MCF 10A (cell line): ENCODE measurements at regions not wholly inside any gene's neighbourhood (a gene's known extent, or its start where the extent isn't known, plus 50 kb on each side); places are given as distances from the start of the nearest gene placed in this dataset.

Experiments used
- BruUV-seq: library from RNA; stranded (reverse); fragments of 400-500 nt; replicated peaks from 2 replicates; lab custom pipeline; 2021; lab: Mats Ljungman, UMichigan
- CTCF ChIA-PET: fragments of 300-600 bp; sonication (Branson Sonifier 250); formaldehyde crosslinking; extraction: SDS; loops from one replicate; lab custom pipeline; 2021; ENCODE audit warnings: antibody characterized with exemption, inconsistent platforms; lab: Yijun Ruan, JAX
- POLR2A ChIA-PET: fragments of 300-600, 350-650 bp; sonication (Branson Sonifier 250); formaldehyde crosslinking; extraction: SDS; loops from one replicate; lab custom pipeline; 2020; ENCODE audit warnings: antibody characterized with exemption, inconsistent platforms; lab: Yijun Ruan, JAX
- DNase-seq: peaks from one replicate; pipeline ENCODE4 v3.0.0-alpha.2; 2018; ENCODE audit not compliant: unreplicated experiment
- H3K27ac Mint-ChIP-seq: one replicate; pipeline ENCODE4 v1.8.0; 2022; ENCODE audit warnings: mild to moderate bottlenecking, low read depth, mixed read lengths; ENCODE audit not compliant: unreplicated experiment
- H3K27me3 Mint-ChIP-seq: one replicate; pipeline ENCODE4 v1.8.0; 2022; ENCODE audit warnings: mixed read lengths; ENCODE audit not compliant: insufficient read depth, unreplicated experiment
- H3K36me3 Mint-ChIP-seq: one replicate; pipeline ENCODE4 v1.8.0; 2022; ENCODE audit warnings: mild to moderate bottlenecking, moderate library complexity, mixed read lengths; ENCODE audit not compliant: insufficient read depth, unreplicated experiment
- H3K4me1 Mint-ChIP-seq: one replicate; pipeline ENCODE4 v1.8.0; 2022; ENCODE audit warnings: mixed read lengths; ENCODE audit not compliant: insufficient read depth, unreplicated experiment
- H3K4me3 Mint-ChIP-seq: one replicate; pipeline ENCODE4 v1.8.0; 2022; ENCODE audit warnings: mild to moderate bottlenecking, moderate library complexity, mixed read lengths; ENCODE audit not compliant: unreplicated experiment
- H3K9me3 Mint-ChIP-seq: one replicate; pipeline ENCODE4 v1.8.0; 2022; ENCODE audit warnings: mixed read lengths; ENCODE audit not compliant: unreplicated experiment
- intact Hi-C: fragments of 100-400 bp; cut with micrococcal nuclease; formaldehyde crosslinking; loops from 2 replicates; pipeline ENCODE4 v1.14.1; 2022
- TF ChIP-seq, protein P1 (sequence below): fragments of 200-600 bp; IDR thresholded peaks from one replicate; pipeline ENCODE4 v1.8.0; 2022; ENCODE audit warnings: antibody characterized with exemption, mild to moderate bottlenecking; ENCODE audit not compliant: unreplicated experiment

DNA sequence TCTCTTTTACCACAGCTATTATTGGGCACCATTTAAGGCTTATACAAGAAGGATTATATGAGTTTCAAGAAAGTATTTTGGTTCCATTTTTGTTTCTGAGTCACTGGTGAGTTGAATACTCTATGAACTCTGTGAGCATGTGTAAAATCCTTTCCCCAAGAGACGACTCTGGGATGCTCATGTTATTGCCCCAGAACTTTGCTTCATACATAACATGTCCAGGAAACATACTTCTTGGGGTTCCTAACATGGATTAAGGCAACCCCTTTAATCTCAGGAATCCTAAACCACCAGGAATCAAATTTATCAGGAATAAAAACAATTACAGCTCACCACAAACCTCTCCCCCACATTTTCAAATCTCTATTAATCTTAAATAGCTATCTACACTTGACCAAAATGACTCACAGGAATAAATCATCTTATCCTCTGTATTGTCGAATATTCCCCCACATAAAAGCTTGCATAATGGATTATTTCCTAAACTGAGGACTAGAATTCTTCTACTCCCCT is 117.5 kb upstream of the COL21A1 start:
- DNase-seq = peak; percentile 18
- Mint-ChIP-seq H3K9me3 (no peaks in the 10 kb centered on the region), H3K27me3 (no peaks in the 10 kb centered on the region), H3K36me3 (no peaks in the 10 kb centered on the region), H3K27ac (no peak overlapping the region), H3K4me3 (no peak overlapping the region), H3K4me1 (peaks cover 10% of the 10 kb centered on the region)
- intact Hi-C loops = no loop called here
- no TSS peak for BruUV-seq
- CTCF ChIA-PET = interaction anchor here (1.1 to 1.3 kb wide), 3 partner anchors 82 to 146 kb away, joined by 3 to 4 read pairs (median 4); no protein-coding TSS in a partner anchor
- POLR2A ChIA-PET = interaction anchor here (1.5 to 1.7 kb wide), 2 partner anchors 14 to 177 kb away, joined by 3 to 6 read pairs; no protein-coding TSS in a partner anchor
- TF ChIP-seq, protein P1, sequence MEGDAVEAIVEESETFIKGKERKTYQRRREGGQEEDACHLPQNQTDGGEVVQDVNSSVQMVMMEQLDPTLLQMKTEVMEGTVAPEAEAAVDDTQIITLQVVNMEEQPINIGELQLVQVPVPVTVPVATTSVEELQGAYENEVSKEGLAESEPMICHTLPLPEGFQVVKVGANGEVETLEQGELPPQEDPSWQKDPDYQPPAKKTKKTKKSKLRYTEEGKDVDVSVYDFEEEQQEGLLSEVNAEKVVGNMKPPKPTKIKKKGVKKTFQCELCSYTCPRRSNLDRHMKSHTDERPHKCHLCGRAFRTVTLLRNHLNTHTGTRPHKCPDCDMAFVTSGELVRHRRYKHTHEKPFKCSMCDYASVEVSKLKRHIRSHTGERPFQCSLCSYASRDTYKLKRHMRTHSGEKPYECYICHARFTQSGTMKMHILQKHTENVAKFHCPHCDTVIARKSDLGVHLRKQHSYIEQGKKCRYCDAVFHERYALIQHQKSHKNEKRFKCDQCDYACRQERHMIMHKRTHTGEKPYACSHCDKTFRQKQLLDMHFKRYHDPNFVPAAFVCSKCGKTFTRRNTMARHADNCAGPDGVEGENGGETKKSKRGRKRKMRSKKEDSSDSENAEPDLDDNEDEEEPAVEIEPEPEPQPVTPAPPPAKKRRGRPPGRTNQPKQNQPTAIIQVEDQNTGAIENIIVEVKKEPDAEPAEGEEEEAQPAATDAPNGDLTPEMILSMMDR = no peak

DNA sequence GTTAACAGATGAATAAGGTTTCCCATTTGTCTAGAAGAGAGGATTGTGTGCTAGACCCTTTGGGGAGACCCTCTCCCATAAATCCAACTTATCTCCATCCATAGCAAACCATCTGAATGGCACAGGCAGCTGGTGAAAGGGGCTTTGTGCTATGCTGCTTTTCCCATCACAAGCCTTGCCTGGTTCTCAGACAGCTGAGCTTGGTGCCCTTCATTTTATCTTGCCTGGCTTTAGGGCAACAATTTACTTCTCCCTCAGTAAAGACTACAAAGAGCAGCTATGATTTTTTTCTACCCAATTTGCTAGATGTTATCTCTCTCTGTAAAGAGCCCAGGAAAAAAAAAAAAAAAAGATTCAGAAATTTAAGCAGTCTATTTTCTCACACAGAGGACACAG is 117.0 kb upstream of the COL21A1 start:
- TF ChIP-seq, protein P1 = no peak
- Mint-ChIP-seq H3K4me1 (peaks cover 10% of the 10 kb centered on the region), H3K27ac (no peak overlapping the region), H3K27me3 (no peaks in the 10 kb centered on the region), H3K36me3 (no peaks in the 10 kb centered on the region), H3K9me3 (no peaks in the 10 kb centered on the region), H3K4me3 (no peak overlapping the region)
- intact Hi-C loops = no loop called here
- no peak for DNase-seq
- ChIA-PET POLR2A (interaction anchor here (1.5 to 1.7 kb wide), 2 partner anchors 15 to 177 kb away, joined by 3 to 6 read pairs; no protein-coding TSS in a partner anchor), CTCF (interaction anchor here (1.1 to 1.3 kb wide), 4 partner anchors 82 to 178 kb away, joined by 3 to 4 read pairs (median 4); no protein-coding TSS in a partner anchor)
- BruUV-seq = no TSS peak

DNA sequence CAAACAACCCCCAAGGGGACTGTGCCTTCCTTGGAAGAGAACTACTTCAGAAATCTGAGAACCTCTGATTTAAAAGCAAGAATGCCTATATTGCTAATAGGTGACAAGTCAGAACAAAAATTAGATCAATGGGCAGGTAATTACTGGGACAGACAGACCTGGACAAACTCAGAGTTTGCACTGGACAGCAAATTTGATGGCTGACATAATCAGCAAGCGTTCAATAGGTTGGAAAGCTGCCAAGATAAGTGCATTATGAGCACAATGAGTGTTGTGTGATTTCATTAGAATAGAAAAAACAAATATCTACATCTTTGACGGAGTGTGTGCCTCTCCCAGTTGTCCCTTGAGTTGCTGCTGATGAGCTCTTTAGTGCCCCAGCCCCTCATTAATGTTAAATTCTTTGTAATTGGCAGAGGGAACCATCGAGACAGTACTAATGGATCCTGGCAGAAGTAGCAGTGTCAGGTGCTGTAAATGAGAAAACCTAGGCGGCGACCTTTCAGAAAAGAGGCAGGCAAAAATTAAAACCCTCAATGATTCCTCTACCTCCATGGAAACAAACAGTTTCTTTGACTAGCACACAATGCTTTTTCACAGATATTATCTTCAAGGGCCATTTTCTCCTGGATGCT is 116.5 kb upstream of the COL21A1 start:
- Mint-ChIP-seq H3K27ac (no peak overlapping the region), H3K9me3 (no peaks in the 10 kb centered on the region), H3K36me3 (no peaks in the 10 kb centered on the region), H3K27me3 (no peaks in the 10 kb centered on the region), H3K4me1 (peaks cover 10% of the 10 kb centered on the region), H3K4me3 (no peak overlapping the region)
- DNase-seq = no peak
- intact Hi-C loops = no loop called here
- TF ChIP-seq, protein P1 = no peak
- BruUV-seq = no TSS peak
- POLR2A ChIA-PET = interaction anchor here (1.7 kb wide), 1 partner anchor 178 kb away, joined by 3 read pairs; no protein-coding TSS in a partner anchor
- CTCF ChIA-PET = interaction anchor here (0.7 to 1.3 kb wide), 4 partner anchors 53 to 179 kb away, joined by 3 to 4 read pairs (median 4); no protein-coding TSS in a partner anchor

DNA sequence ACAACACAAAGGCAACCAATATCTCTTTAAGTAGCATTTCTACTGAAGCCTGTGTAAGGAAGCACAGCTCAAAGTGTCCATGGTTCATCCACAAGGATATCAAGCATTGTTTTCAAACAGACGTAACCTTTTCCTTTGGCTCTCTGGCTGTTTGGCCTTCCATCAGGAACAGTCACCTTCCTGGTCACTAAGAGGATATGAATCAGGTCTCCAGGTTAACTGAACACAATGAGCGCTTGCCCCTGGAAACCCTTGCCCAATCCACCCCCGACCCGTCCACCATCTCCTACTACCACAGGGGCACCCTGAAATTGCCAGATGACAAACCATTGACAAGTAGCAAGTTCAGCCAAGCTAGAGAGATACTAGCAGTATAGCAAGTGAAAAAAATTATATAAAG is 114.4 kb upstream of the COL21A1 start:
- ChIA-PET POLR2A (interaction anchor here (1.2 kb wide), 1 partner anchor 9 kb away, joined by 3 read pairs; no protein-coding TSS in a partner anchor), CTCF (interaction anchor here (1.0 to 1.6 kb wide), 6 partner anchors 8 to 187 kb away, joined by 3 to 7 read pairs (median 4); no protein-coding TSS in a partner anchor)
- Mint-ChIP-seq H3K9me3 (no peaks in the 10 kb centered on the region), H3K4me3 (no peak overlapping the region), H3K36me3 (no peaks in the 10 kb centered on the region), H3K4me1 (peaks cover 13% of the 10 kb centered on the region), H3K27me3 (no peaks in the 10 kb centered on the region), H3K27ac (no peak overlapping the region)
- no peak for DNase-seq
- intact Hi-C loops = no loop called here
- TF ChIP-seq, protein P1 = no peak
- no TSS peak for BruUV-seq
